Hematopoietic multipotent progenitor cell treated with erythropoietin and hydrocortisone succinate and interleukin-3 and kit ligand, for 15 days (in vitro differentiated cells): ENCODE measurements at regions not wholly inside any gene's neighbourhood (a gene's known extent, or its start where the extent isn't known, plus 50 kb on each side); places are given as distances from the start of the nearest gene placed in this dataset.
A peak's percentile ranks its signal among the peaks of the same experiment; 100 is the strongest.
"Not testable (repeated sequence)": the region's sequence is repeated elsewhere in the genome, so short reads cannot be mapped to it uniquely, and the experiment has no call there.

Experiments
- DNase-seq: peaks from one replicate; pipeline ENCODE4 v3.0.0-alpha.2; 2015; ENCODE audit warnings: low spot score

DNA sequence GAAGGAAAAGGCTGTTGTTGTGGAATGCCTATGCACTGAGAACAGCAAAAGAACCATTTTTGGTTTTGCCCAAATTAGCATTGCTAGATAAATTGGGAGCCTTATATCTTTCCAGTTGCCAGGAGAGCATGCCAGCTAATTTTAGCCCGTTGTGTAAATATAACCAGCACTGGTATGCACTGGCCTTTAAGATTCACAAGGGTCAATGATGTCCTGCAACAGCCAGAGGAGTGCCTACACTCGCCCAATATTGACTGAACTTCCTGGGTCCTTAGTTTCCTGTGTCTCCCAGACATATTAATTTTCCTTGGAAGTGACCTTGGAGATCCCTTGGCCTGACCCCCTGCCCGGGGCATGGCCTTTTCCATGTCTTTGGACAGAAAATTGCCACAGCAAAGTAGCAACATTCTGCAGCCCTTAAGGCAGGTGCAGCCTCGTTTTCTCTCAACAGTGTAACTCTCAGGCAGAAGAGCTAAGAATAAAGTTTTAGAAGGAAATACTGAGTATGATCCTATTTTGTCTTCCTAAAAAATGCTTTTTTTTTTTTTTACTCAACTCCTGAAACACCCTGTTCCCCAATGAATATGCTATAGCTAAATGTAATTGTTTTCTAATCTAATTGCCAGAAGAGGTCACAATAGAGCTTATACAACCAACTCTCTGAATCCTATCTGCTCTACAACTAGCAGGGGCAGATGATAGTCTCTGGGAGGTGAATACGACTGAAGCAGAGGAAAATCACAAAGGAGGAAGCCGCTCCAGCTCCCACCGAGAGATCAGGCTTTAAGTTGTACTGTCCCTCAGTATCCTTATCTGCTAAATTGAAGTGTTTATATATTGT, 131.9 kb upstream of the PCGF5 start:
- peak; percentile 10 for DNase-seq

DNA sequence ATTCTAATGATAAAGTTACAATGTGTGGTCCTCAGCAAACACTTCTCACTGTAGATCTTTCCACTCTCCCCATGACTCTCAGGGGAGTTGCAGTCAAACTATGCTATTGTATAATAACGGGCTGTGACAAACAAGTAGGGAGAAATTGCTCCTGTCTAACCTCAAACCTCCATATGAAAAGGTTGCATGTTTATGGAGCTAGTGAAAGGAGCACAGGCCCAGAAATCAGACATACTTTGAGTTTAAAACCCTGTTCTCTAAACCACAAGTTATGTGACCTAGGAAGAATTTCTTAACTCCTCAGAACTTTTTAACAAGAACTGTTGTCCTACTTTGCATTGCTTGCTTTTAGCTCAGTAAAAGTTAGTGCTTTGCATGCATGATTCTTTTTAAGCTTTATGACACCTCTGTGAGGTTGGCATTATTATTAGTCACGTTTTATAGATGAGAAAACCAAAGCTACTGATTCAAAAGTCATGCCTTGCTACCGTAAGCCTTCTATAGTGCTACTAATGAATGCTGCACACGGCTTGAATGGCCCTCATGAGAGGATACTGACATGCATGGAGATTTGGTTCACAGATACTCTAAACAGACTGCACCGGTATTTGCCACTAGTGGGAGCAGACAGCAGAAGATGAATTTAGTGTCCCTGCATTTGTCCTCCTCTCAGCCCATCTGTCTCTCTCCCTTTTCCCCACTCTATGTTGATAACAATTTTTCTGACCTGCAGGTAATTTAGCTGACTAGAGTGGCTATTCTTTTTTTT, 129.5 kb upstream of the PCGF5 start:
- peak; percentile 3 for DNase-seq

DNA sequence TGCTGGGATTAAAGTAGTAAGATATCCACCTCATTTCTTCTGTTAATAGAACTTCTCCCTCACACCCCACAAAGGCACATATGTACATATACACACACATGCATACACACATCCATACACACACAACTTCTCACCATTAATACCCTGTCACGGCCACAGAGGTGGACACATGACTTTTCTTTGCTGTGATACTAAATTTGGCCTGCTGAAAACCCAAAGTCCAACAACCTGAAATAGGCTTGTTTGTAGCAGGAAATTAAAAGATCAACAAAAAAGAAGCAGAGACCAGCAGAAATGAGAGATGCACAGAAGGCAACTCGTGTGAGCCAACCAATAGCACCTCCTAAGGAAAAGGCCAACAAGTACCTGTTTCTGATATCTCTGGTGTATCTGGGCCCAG, 128.7 kb upstream of the PCGF5 start:
- no peak for DNase-seq

DNA sequence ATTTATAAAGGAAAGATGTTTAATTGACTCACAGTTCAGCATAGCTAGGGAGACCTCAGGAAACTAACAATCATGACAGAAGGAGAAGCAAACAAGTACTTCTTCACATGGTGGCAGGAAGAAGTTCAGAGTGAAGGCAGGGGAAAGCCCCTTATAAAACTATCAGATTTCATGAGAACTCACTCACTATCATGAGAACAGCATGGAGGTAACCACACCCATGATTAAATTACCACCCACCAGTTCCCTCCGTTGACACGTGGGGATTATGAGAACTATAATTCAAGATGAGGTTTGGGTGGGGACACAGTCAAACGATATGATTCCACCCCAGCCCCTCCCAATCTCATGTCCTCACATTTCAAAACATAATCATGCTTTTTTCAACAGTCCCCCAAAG, 124.2 kb upstream of the PCGF5 start:
- no peak for DNase-seq

DNA sequence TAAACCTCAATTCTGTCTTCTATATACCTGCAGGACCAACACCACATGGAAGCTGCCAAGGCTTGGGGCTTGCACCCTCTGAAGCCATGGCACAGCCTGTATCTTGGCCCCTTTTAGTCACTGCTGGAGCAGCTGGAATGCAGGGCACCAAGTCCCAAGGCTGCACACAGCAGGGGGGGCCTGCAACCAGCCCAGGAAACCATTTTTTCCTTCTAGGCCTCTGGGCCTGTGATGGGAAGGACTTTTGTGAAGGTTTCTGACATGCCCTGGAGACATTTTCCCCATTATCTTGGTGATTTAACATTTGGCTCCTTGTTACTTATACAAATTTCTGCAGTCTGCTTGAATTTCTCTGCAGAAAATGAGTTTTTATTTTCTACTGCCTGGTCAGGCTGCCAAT, 123.2 kb upstream of the PCGF5 start:
- no peak for DNase-seq

DNA sequence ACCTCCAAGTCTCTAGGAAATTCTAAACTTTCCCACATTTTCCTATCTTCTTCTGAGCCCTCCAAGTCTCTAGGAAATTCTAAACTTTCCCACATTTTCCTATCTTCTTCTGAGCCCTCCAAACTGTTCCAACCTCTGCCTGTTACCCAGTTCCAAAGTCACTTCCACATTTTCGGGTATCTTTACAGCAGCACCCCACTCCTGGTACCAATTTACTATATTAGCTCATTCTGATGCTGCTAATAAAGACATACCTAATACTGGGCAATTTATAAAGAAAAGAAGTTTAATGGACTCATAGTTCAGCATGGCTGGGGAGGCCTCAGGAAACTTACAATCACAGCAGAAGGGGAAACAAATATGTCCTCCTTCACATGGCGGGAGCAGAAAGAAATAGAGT, 122.4 kb upstream of the PCGF5 start:
- not testable (repeated sequence) for DNase-seq

DNA sequence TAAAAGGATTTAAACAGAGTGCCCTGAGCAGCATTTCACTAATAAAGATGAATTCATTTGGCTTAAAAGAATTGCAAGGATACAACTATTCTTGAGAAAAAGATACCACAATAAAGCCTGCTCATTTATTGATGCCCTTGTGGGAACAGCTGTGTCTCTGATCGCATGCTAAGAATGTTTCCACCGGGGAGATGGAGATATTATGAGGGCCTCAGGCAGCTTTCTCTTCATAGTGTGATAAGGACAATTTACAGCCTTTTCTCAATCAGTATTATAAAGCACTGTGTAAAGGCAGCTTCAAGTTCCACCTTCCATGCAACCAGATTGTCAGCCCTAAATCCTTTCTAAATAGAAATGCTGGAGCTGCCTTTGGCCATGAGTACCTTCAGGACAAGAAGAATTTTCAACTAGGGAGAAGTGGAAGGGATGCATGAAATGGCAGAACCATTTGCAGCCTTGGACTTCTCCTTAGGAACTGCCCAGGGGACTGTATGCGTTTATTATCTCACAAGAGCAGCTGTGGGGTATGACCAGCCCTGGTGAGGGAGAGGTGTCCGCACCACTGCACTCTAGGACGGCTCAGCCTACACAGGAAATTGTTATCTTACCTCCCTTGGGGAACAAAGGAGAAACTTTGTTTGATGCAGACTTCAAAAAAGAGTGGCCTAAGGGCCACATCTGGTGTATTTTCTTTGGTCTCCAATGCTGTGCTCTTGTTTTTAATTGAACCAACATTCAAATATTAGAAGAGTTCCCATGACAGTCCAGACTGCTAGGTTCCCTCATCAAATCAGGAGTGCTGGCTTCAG, 116.9 kb upstream of the PCGF5 start:
- peak; percentile 20 for DNase-seq

DNA sequence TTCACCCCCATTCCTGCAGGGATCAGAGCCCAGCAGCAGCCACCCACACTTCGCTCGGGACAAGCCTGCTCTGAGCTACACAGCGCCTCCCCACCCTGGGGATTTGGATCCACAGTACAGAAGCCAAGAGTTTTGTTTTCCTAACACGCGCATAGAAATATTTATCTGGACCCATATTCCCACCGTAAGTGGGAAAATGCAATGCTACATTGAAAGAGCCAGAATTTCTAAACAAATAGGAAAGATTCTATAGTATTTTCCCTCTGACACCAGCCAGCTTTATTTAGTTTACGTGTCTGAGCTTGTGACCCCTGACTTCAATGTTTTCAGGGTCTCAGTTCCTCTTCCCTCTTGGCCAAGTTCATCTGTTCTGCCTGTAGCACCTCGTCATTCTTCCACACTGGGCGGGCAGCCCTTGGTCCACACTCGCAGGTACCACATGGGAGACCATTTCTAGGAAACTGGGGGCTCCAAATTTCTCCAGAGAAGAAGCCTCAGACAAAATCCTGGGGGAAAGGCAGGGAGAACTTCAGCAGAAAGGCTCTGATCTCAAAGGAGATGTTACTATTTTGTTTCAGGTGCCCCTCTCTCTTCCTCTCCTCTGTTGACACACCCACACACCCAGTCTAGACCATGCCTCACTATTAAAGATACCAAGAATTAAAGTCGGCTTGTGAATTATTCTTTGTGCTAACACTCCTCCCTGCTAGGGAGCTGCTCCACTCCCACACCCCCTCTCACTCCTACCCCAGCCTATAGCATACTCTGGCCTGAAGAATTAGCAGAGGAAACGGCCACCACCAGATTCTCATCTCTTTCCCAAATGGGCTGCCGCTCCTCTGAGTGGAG, 116.0 kb upstream of the PCGF5 start:
- no peak for DNase-seq

DNA sequence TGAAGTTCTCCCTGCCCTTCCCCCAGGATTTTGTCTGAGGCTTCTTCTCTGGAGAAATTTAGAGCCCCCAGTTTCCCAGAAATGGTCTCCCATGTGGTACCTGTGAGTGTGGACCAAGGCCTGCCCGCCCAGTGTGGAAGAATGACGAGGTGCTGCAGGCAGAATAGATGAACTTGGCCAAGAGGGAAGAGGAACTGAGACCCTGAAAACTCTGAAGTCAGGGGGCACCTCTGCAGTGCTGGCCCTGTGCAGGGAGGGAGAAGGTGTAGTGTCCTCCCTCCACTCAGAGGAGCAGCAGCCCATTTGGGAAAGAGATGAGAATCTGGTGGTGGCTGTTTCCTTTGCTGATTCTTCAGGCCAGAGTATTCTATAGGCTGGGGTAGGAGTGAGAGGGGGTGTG, 115.2 kb upstream of the PCGF5 start:
- no peak for DNase-seq

DNA sequence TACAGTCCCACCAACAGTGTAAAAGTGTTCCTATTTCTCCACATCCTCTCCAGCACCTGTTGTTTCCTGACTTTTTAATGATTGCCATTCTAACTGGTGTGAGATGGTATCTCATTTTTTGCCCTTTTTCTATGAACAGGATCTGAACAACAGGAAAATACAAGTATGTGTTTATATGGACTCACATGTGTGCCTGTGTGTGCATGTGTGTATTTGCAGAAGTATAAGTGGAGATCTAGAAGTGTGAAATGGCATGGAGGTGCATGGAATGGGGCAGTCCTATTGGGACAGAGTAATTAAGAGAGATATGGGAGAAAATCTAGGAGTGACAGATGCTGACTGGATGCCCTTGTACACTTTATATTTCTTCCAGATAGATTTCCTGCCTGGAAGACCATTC, 111.6 kb upstream of the PCGF5 start:
- no peak for DNase-seq

DNA sequence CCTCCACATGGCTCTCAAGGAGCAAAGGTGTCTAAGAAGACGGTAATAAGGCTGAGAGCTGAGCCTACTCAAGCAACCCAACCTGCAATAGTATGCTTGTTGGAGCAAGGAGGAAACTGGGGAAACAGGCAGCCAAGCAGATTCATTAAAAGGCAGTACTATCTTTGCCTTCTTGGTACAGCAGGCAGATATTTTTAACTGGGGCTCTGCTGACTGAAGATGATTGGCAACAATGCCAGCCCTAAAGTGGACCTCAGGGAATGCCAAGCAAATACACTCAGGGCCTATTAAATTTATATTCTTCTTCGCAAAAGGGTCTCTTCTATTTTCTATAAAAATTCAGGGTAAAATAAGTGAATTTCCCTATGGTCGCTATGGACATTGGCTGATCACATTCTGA, 109.4 kb upstream of the PCGF5 start:
- DNase-seq, result no peak

DNA sequence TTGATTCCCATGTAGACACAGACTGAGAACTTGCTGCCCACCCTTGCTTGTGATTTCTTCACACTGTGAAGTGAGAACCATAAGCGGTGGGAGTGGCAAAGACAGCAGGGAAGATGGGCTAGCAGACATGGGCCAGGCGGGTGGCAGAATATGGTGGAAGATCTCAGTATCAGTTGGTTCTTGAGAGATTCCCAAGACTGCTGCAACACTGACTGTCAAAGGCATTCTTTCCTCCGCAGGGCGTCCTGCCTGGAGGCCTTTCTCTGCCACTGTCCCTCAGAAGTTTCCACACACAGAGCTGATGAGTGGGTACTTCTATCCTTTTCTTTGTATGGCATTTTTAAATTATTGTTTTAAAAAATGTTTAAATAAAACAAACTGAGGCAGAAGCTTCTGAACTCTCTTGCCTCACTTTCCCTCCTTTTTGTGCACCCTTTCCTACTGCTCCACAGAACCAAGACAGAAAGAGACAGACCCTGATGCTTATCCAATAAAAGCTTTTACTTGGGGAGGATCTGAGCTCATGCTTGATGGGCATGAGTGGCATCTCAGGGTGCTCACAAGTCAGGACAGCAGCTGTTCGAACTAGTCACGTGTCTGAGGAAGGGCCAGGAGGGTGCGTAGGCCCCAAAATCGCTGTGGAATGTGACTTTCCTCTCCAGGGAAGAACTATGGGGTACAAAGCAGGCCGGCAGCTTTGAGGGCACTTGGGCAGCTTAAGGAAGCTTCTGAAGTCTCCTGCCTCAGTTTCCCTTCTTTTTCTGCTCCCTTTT, 104.7 kb upstream of the PCGF5 start:
- DNase-seq, result no peak

DNA sequence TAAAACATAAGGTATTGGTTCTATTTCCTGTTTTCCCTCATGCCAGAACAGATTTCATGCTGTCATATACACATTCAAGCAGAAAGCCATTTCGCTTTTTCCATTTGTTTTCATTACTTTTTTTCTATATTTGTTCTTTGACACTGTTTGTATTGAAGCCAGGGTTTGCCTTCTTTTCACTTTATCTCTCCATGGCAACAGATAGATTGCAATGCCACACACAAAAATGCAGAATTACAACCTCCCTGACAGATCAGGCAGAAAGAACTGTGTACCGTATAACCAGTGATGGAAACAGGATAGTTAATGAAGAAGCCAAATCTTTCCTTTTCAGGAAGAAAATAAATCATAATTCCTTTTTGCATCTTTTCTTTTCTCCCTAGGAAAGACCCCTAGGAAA, 103.0 kb upstream of the PCGF5 start:
- DNase-seq, result no peak

DNA sequence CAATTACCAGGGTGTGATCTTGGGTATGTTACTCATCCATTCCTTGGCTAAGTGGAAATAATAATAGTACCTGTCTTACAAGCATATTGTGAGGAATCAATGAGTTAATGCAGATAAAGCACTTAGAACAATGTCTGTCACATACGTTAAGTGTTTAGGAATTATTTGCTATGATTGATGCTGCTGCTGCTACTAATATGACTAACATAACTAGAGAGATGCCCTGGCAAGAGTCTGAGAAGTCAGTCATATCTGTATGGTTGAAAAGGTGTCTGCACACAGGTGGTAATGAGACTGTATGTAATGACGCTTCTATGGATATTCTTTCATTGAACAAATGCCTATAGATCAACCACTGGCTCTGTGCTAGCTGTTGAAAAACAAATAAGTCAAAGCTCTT, 100.1 kb upstream of the PCGF5 start:
- DNase-seq, result no peak

DNA sequence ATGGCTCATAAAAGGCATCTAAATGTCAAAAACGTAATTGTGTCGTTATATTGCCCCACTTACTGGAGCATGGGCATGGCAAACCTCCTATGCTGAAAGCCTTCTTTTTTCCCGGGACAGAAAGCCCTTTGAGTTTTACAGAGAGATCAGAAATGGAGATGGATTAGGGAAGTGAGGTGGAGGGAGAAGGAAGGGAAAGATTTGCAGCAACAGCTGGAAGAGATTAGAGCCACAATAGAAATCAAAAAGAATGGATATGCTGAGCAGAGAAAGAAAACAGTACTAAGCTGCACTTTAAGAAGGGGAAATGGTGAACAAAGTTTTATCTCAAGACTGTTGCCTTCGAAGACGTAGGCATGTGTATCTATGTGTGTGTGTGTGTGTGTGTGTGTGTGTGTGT, 97.2 kb upstream of the PCGF5 start:
- no peak for DNase-seq

DNA sequence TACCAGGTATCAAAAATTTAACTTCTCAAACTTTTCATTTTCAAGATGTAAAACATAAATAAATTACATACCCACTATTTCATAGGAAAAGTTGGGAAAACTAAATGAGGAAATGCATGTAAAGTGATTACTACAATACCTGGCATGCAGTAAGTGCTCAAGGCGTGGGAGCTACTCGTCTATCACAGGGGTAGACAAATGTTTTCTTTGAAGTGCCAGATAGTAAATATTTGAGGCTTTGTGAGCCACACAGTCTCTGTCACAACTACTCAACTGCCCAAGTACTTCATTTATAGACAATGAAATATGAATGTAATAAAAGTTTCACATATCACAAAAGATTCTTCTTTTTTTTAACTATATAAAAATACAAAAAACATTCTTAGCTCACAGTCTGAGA, 96.4 kb upstream of the PCGF5 start:
- no peak for DNase-seq

DNA sequence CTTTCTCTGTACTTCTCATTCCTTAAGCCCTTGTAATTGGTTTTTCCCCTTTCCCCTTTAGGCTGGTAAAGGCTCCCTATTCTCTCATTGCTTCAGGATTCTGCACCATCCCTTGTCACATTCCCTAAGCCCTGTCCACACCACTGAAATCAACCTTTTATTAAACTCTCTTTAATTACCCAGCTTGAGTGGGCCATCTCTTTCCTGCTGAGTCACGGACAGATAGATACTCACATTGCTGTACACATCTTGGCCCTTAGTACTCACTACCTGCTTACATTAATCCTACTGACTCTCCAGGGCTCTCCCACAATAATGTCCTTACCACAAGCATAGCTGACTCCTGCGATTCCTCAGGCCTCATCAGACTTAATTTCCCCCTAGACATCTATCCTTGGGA, 94.0 kb upstream of the PCGF5 start:
- no peak for DNase-seq

DNA sequence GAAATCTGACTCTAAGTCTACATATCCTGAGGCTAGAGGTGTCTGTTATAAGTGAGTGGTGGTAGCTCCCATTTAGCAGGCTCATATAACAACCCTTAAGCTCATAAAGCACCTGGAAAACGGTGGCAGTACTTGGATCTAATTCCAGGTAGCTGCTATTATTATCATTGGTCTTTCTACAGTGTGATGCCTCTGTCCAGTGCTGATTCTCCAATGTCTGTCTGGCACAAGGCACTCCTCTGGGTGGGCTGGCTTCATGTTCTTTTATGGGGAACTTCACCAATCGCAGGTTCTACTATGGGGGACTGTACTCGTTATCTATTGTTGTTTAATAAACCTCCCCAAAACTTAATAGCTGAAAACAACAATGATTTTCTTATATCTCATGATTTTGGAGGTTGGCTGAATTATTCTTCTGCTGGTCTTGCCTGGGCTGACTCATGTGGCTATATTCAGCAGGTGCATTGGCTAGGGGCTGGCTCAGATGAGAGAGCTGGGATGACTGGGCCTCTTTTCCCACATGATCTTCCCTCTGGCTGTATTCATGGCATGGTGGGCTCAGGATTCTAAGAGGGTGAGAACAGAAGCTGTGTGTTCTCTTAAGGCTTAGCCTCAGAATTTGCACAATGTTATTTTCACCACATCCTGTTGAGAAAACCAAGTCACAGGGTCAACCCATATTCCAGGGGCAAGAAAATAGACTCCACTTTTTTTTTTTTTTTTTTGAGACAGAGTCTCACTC, 93.0 kb upstream of the PCGF5 start:
- DNase-seq, result no peak

DNA sequence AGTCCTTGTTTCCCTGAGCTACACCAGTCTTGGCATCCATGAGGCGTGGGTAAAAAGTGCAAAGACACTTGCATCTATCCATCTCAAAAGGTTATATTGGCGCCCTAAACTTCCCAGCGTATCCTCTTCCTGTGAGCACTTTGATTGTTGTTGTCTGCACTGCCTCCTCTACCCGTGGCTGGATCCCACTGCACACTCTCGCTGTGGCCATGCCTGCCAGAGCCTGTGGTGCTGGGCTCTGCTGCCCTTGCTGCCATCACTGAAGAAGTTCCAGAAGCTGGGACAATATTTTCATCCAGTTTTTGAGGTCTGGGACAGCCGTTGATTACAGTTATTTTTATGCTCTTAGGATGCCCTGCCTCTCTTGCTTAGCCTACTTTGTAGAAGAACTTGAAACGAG, 85.3 kb upstream of the PCGF5 start:
- DNase-seq, result no peak

DNA sequence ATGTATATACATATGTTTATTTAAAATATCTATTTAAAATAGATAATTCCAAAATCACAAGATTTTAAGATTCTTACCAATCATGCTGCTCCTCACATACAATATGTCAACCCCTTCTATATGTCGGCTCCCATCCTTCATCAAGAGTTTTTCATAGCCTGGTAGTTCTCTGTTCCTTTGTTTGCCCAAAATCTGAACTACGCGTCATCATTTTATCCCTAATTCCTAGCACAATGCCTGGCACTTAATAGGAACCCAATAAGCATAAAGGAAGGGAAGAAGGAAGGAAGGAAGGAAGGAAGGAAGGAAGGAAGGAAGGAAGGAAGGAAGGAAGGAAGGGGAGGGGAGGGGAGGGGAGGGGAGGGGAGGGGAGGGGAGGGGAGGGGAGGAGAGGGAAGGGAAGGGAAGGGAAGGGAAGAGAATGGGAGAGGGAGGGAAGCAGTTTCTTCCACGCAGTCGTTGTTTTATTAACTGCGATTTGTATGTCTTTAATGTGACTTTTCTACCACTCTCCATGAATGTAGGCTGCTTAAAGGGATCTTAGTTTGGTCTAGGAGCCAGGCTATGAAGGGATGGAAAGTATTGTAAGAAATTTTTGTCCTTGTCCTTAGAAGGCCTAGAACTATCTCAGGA, 83.3 kb upstream of the PCGF5 start:
- no peak for DNase-seq
